NCI-H2081 (cell line): ENCODE measurements at regions not wholly inside any gene's neighbourhood (a gene's known extent, or its start where the extent isn't known, plus 50 kb on each side); places are given as distances from the start of the nearest gene placed in this dataset.
"Not testable (repeated sequence)": the region's sequence is repeated elsewhere in the genome, so short reads cannot be mapped to it uniquely, and the experiment has no call there.

ENCODE experiments used
- DNase-seq, 2 experiments: peaks; one replicate each; lab custom pipeline; 2025; lab: John Stamatoyannopoulos, UW

- no peak for DNase-seq
These were observed 272.2 kb upstream of the PRDM9 start for GRCh38 chr5:23235246-23235645.

- no peak for DNase-seq
These were observed 273.2 kb upstream of the PRDM9 start for GRCh38 chr5:23234197-23234596.

GRCh38 chr5:23223846-23224245, 283.6 kb upstream of the PRDM9 start:
- DNase-seq, result no peak

- DNase-seq, result no peak
These were observed 285.6 kb upstream of the PRDM9 start for GRCh38 chr5:23221831-23222230.

- DNase-seq, result no peak
These were observed 290.2 kb upstream of the PRDM9 start for GRCh38 chr5:23217159-23217558.

GRCh38 chr5:23216345-23216744, 291.1 kb upstream of the PRDM9 start:
- DNase-seq, result no peak

GRCh38 chr5:23208959-23209431, 298.4 kb upstream of the PRDM9 start:
- peak; percentile 91 to 96 for DNase-seq

GRCh38 chr5:23204111-23204510, 303.3 kb upstream of the PRDM9 start:
- DNase-seq, result no peak

GRCh38 chr5:23169660-23170416, 316.7 kb upstream of the CDH12 start:
- DNase-seq, result no peak

- no peak for DNase-seq
These were observed 311.8 kb upstream of the CDH12 start for GRCh38 chr5:23164971-23165370.

- no peak for DNase-seq
These were observed 305.0 kb upstream of the CDH12 start for GRCh38 chr5:23158179-23158578.

GRCh38 chr5:23157716-23158115, 304.6 kb upstream of the CDH12 start:
- DNase-seq, result no peak

GRCh38 chr5:23157169-23157568, 304.0 kb upstream of the CDH12 start:
- DNase-seq, result no peak

GRCh38 chr5:23147625-23148024, 294.5 kb upstream of the CDH12 start:
- DNase-seq, result no peak

- DNase-seq, result no peak
These were observed 293.0 kb upstream of the CDH12 start for GRCh38 chr5:23146183-23146582.

- DNase-seq, result peak; percentile 40 to 67
These were observed 286.4 kb upstream of the CDH12 start for GRCh38 chr5:23139338-23140171.

GRCh38 chr5:23136958-23137357, 283.8 kb upstream of the CDH12 start:
- DNase-seq, result no peak

- no peak for DNase-seq
These were observed 279.1 kb upstream of the CDH12 start for GRCh38 chr5:23132231-23132630.

GRCh38 chr5:23112237-23112636, 259.1 kb upstream of the CDH12 start:
- DNase-seq, result peak in 1 of 2 experiments; percentile 17

- no peak for DNase-seq
These were observed 251.9 kb upstream of the CDH12 start for GRCh38 chr5:23105021-23105420.

GRCh38 chr5:23103566-23103965, 250.4 kb upstream of the CDH12 start:
- DNase-seq, result no peak

- DNase-seq, result not testable (repeated sequence)
These were observed 242.3 kb upstream of the CDH12 start for GRCh38 chr5:23095418-23095817.

- peak; percentile 11 to 42 for DNase-seq
These were observed 236.1 kb upstream of the CDH12 start for GRCh38 chr5:23089286-23089685.
